ENCODE measurements at regions not wholly inside any gene's neighbourhood (a gene's known extent, or its start where the extent isn't known, plus 50 kb on each side); places are given as distances from the start of the nearest gene placed in this dataset.

DNA sequence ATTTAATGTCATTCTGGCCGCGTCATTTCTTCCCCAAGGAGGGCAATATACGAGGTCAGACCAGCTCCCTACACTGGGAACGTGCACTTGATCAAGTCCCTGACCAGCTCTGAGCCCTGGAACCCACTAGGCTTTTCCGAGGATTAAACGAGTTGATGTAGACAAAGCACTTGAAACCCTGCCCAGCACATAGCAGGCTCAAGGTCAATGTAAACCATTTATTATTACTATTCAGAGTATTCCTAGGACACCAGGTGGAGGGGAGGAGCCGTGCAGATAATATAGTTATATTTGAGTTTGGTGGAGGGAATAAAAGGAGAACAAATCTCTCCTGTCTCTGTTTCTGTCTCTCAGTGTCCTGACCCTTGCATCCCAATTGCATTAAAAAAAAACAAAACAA, 174.1 kb upstream of the IGSF21 start:
- no peak for DNase-seq

DNA sequence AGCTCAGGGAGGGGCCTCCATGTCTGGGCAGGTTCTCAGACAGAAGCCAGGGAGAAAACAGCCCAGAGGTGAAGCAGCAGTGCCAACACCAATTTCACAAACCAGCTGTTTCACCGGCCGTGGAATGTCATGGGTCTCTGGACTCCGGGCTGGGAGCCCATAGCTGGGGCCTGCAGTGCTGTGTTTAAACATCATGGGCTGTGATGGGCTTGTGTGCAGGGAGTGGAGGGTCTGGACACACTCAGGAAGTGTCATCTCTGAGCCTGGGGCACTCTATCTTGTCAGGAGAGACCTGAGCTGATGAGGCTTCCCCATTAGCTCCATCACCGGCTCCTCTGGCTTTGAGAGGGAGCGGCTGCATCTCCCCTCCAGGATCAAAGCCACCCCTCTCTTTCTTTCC, 173.6 kb upstream of the IGSF21 start:
- DNase-seq, result no peak

DNA sequence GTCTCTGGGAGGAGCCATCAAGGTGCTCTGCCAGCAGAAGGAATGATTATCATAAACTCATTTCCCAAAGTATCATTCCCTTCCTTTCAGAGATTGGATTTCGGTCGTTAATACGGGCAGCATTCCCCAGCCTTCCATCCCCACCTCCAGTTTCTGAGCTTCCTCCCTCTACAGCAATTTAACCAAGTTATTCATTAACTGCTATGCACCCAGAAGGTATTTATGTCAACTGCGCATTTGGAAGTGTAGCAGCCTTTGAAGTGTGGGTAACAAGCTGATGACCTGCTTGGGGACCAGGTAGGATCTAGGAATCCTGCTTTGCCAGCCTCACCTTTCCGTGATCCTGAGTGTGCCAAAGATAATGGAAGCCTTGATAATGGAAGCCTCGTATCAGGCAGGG, 172.4 kb upstream of the IGSF21 start:
- DNase-seq, result no peak

DNA sequence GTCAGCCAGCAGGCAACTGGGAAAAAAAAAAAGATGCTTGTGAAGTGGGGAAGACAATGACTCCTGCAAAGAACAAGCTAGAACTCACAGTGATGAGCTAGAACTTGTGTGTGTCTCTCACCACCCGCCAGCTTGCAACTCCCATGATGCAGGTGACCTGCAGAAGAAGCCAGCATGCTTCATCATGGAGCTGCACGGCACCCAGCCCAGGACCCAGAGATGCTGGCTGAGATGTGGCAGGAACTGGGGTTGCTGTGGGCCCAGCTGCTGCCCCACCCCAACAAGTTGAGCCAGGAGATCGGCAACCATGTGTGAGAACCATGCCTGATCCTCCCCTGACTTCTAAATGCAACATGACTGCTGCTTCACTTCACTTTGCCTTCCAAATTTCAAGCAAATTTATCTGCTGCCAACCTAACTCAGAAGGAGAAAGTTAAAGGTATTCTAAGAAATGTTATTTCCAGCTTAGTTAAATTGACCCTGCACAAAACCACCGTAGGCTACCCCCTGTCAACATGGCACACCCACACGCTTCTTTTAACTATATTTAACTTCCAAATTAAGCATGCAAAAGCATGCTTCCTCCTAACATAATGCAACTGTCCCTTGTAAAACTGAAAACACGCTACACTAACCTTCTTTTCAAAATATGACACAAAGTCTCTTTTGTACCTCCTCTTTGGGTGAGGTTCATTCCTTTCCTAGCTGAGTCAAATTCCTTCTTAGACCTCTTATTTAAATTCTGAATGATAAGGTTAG, 166.0 kb upstream of the IGSF21 start:
- DNase-seq, result no peak

DNA sequence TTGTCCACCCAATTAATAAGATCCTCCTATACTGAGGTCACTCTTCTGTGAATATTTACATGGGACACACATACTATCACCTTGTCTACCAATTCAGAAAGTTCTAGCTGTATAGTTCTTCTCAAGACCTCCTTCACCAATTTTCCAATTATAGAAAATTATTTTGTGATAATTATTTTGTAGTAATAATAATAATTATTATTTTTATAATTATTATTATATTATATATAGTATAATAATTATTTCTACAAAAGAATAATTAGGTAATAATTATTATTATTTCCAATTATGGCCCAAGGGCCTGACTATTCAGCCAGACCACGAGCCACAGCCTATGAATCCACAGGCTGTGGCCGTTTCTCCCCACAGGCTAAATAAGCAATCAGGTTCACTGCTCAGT, 164.1 kb upstream of the IGSF21 start:
- DNase-seq, result no peak

DNA sequence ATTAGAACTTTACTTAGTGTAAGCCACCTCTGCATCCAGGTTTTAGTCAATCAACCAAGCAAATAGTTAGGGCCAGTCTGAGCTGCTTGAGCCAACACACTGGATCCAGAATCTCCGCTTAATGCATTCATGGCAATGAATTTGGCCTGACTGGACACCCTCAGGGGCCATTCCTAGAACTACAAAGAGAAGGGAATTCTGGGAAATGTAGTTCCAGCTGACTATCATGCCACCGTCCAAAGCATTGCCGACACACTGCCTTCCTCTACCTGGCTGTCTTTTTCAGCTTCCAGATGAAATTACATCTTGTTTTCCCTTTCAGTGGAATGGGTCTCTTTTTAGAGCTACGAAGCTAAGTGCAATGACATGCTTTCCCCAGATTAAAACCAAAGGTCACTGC, 163.0 kb upstream of the IGSF21 start:
- no peak for DNase-seq

DNA sequence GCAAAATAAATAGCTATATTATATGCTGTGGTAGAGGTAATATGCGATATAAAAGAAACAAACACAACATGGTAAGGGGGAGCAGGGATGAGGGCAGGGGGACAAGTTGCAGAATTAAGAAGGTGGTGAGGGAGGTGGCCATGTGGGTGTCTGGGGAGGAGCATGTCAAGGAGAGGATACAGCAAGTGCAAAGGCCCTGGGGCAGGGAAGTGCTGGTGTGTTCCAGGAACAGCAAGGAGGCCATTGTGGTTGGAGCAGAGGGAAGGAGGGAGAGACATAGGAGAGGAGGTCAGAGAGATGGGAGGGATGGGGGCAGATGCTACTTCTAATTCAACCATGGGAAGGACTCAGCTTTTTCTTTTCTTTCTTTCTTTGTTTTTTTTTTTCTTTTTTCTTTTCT, 161.2 kb upstream of the IGSF21 start:
- no peak for DNase-seq

DNA sequence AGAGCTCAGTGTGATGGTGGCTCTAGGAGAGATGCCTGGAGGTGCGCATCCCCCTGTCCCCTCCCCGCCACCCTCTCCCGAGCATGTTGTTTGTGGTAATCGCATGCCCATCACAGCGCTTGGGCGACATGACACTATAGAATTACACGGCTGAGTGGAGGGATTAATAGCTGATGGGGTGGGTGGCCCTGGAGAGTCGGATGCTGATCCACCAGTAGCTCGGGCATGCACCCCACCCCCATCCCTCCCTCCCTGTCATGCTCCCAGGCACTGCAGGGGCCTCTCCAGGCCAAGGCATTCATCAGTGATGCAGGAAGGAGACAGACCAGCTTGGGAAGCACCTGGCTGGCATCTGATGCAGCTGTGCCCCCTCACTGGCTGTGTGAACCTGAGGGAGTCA, 159.0 kb upstream of the IGSF21 start:
- DNase-seq, result no peak

DNA sequence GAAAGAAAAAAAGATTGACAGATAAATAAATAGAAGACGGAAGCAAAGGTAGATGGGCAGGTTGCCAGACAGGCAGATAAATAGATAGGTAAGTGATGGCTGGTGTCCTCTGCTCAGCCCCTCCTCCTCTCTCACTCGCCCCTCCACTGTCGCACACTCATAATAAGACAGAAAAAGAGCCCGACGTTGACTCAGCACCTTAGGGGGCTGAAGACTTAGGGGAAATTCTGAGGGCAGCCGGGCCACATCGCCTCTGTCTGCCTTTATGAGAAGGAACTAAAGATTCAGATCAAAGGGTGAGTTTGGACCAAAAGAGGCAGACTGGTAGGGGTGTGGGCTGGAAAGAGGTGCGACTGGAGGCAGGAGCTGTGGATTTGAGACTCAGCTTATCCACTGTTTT, 158.1 kb upstream of the IGSF21 start:
- no peak for DNase-seq

DNA sequence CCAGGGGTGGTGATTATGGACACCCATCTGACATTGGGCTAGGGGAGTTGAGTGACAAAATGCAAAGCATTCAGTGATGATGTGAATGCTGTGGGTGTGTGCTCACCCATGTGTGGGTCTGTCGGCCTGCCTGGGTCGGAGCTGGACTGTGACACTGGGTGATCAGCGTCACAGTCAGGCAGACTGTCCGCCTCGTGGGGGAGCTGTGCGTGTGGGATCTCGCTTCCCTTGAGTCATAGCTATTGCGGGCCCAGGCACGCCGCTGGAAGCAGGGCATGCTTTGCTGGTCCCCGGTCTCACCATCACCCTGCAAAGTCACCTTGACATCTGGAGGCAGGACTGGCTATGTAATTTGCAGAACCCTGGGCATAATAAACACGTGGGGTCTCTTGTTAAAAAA, 156.9 kb upstream of the IGSF21 start:
- DNase-seq, result no peak

DNA sequence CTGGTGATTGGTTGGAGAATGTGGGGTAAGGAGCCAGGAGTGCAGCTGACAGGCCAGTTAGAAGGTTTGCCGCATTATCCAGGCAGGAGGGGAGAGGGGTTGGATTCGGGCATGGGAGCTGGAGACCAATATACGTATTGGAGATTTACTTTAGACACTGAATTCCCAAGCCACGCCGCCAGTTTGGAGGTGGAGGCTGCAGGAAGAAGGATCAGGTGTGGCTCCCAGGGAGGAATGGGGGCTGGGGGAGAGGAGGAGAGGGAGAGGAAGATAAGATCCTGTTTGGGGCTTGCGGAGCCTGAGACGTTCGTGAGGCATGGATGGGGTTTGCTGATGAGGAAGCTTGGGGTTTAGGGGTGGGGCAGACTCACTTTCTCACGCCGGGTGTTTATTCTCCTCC, 155.1 kb upstream of the IGSF21 start:
- no peak for DNase-seq

DNA sequence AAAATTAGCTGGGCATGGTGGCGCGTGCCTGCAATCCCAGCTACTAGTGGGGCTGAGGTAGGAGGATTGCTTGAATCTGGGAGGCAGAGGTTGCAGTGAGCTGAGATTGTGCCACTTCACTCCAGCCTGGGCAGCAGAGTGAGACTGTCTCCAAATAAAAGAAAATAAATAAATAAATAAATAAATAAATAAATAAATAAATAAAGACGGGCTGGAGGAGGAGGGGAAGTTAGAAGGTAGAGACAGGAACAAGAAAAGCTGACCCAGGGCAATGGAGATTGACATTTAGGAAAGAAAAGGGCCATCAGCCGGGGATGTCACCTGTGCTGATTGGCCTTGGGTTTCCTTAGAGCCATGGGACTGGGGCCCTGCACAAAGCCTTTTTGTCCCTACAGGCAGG, 153.7 kb upstream of the IGSF21 start:
- no peak for DNase-seq

DNA sequence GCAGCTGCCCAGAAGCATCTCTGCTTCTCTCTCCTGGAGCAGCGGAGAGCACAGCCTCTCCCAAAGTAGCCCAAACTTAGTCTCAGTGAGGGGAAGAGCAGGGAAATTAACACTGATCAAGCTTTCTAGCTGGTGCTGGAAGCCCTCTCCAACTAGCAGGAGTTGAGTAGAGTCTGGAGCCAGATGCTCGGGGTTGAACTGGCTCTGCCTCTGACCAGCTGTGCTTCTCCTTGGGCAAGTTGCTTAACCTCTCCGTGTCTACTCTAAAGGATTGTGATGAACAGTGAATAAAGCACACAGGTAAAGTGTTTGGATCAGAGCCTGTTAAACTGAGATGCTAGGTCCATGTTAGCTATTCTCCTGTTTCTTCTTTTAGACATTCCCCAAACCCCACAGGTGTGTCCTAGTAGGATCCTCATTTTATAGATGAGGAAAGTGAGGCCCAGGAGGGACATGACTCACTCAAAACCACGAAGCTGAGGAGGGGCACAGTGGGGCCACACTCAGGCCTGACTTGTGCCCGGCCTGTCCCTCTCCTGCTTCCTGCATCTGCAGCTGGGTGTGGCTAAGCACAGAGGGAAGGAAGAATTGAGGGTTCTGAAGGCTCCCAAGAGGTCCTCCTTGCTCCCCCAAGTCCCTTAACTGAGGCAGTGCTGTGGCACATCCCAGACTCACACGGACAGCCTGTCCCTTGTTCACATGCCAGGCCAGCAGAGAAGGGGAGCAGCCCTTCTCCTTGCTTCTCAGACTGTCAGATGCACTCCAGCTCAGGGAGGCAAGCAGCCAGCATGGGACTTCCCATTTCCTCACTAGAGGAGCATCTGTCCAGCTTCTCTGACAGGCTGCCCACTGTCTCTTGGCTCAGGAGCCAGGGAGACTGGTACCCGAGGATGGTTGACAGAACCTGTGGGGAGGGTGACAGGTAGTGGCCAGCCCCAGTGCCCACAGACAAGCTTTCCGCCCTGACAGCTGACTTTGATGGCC, 152.0 kb upstream of the IGSF21 start:
- DNase-seq, result no peak

DNA sequence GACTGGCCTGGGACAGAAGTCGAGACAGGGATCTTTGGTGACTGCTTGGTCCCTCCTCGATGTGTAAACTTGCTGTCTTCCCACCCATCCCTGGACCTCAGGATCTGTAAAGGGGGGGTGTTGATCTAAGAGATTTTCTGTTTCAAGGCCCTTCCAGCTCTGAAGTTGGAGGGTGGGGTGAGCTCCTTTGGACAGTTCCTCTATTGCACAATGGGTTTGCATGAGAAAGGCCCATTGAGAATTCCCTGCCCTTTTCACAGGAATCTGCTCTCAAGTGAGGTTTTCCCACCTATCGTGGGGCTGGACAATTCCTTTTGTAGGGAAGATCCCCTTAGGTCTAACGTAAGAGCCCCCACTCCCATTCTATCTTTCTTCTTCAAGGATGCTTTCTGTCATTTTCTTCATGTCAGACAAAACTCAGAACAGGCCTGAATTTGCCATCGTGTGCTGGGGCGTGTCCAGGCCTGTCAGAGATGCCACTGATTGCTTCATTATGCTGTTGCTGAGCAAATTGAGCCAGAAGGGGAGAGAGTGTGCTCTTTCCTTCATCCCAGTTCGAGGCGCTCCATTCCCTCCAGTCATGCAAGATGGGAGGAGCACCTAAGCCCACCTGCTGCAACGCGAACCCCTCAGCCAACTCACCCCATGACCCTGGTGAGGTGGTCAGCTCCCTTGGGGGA, 149.9 kb upstream of the IGSF21 start:
- DNase-seq, result no peak

DNA sequence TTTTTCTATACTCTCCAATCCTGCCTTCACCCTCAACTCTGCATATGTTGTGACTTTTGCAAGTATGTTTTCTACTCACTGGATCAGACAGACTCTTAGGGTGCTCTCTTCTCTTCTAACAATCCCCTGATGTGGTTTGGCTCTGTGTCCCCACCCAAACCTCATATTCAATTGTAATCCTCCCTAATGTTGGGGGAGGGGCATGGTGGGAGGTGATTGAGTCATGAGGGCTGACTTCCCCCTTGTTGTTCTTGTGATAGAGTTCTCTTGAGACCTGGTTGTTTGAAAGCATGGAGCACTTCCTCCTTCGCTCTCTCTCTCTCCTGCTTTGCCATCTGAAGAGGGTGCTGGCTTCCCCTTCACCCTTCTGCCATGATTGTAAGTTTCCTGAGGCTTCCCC, 148.9 kb upstream of the IGSF21 start:
- DNase-seq, result peak; percentile 14

DNA sequence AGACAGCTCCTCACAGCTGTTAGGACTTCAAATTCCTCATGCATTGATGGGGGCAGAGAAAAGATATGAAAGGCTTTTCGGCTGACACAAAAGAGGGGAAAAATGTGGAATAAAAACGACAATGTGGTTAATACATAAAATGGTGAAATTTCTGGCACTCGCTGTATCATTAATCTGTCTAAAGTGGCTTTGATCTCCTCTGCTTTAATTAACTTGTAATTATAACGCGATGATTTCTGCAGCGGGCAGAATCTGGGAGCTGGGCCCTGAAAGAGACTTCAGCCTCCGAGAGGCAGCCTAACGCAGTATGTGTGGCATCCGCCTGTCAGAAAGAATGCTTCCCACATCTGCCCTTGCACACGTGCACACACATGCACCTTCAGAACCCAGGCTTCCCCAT, 144.1 kb upstream of the IGSF21 start:
- DNase-seq, result no peak

DNA sequence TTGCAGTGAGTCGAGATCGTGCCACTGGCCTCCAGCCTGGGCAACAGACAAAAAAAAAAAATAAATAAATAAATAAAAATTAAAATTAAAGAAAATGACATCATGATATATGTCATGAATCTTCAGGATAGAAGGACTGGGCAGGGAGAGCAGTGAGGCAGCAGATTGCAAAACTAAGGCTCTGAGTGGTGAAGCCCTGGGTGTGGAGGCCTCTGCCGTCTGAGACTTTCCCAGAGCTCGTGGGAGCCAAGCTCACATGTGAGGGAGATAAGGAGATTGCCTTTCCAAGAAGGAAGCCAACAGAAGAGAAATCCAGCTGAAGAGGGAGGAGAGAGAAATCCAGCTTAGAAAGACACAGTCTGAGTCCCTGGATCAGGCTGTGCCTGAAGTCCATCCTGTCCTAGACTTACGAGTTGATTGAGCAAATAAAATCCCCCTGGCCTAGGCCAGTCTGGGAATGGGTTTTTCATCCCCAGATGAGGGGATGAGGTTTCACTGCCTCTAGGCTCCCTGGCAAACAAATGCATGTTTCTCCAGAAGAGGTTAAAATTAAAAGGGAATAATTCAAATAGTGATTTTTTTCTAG, 142.0 kb upstream of the IGSF21 start:
- no peak for DNase-seq

DNA sequence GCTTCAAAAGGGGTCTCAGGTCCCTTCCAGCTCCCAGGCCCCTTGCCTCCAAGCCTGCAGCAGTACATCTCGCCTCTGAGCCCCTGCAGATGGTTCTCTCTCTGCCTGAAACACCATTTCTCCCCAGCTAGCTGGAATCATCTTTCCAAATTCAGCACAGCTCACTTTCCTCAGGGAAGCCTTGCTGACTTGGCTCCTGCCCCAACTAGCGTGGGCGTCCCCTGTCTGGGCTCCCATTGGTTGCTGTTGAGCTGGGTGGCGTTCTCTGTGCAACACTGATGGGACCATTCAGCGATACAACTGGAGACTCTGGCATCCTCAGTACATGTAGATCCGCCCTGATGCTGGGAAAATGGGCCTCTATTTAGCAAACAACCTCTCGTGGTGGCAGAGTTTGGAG, 141.3 kb upstream of the IGSF21 start:
- no peak for DNase-seq

DNA sequence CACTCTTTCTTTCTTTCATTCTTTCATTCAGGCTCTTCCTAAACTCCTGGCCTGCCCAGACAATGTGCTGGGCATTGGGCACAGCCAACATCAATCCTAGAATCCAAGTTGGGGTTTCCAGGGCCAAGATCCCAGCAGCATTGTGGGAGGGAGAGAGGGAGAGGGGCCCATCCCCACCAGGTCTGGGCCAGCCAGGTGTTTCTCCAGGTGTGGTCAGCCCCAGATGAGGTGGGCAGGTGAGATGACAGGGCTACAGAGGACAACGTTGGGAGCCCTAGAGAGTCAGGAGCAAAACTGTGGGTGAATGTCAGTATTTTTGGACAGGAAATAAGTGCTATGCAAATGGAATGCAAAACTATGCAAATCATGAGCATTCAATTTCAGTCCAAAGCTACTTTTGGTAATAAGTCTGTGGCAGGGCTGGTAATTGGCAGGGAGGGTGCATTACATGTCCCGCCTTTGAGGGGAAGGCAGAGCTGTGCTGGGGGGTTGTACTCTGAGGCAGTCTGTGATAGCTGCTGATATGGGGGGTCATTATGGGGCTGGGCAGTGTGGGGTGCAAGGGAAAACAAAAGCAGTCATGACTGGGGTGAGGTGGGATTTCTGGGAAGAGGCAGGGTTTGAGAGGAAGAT, 139.9 kb upstream of the IGSF21 start:
- DNase-seq, result no peak

DNA sequence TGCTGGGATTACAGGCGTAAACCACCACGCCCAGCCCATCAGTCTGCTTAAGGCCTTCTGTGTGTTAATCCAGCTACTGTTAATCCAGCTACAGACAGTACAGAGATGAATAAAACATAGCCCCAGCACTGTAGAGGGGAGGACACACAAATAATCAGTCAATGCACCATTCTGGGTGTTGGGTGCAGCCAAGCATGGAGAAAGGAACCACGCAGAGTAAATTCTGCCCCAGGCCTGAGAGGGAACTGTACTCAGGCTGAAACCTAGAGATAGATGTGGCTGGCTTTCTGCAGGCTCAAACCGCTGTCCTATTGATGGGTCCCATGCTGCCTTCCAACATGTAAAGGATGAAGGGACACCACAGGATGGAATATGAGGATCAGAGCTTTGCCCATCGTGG, 136.8 kb upstream of the IGSF21 start:
- no peak for DNase-seq

DNA sequence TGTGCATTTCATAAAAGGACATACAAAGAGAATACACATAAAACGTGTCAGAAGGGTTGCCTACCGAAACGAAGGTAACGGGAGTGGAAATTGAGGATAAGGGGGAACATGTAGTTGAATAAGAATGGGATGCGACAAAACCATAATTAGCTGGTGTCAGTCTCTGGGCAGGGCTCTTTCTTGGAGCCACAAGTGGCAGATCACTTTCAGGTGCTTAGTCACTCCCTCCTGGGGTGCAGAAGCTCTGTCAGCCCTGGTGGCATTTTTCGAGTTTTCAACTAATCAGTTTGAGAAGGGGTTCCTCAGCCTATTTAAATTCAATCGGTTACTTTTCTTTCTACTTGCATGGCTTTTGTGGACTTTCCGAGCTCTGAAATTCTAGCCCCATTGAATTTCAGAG, 133.9 kb upstream of the IGSF21 start:
- DNase-seq, result no peak

DNA sequence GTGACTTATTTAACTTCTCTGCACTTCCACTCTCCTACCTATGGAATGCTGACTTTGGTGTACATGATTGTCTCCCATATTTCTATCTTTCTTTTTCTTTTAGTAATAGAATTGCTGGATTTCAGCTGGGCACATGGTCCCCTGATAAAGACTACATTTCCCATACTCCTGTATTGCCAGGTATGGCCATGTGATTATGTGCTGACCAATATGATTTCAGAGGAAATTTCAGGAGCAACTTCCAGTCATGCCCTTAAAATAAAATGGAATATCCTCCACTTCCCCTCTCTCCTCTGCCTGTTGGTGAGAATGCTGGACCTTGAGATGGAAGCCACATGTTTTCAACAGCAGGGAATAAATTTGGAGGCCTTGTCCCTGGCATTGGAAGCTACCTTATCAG, 130.7 kb upstream of the IGSF21 start:
- DNase-seq, result no peak

DNA sequence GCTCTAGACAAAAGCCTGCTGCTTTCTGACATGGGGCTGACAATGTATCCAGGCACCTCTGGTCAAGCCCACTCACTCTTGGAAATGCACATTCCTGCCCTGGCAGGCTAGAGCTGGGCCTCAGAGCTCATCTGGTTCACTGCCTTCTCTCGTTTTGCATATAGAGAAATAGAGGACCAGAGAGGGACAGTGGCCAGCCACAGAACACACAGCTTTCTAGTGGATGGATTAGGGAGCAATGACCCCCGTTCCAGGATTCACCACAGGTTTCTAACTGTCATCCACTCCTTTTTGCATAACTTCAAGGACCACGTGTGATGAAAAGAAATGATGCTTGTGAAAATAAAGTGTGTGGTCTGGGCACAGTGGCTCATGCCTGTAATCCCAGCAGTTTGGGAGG, 129.6 kb upstream of the IGSF21 start:
- no peak for DNase-seq

Measured in CD4-positive, alpha-beta T cell treated with Interleukin-17A for 4 hours (primary cell).